ENCODE measurements at regions not wholly inside any gene's neighbourhood (a gene's known extent, or its start where the extent isn't known, plus 50 kb on each side); places are given as distances from the start of the nearest gene placed in this dataset.

- no peak for TF ChIP-seq MYC (IDR thresholded peaks at IDR 0.05; ENCODE audit: low read depth, low read length)
- no peak for TF ChIP-seq CTCF (IDR thresholded peaks at IDR 0.05; ENCODE audit: low read depth, low read length)
- TF ChIP-seq POLR2A (IDR thresholded peaks at IDR 0.05; ENCODE audit: extremely low read depth, insufficient read length) = no peak
- TF ChIP-seq, protein P1, sequence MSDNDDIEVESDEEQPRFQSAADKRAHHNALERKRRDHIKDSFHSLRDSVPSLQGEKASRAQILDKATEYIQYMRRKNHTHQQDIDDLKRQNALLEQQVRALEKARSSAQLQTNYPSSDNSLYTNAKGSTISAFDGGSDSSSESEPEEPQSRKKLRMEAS (IDR thresholded peaks at IDR 0.05; ENCODE audit: low read depth, low read length) = no peak
- H3K4me3 ChIP-seq (ENCODE audit: low read depth, low read length) = no peak overlapping the region
- peak; percentile 17 for DNase-seq (ENCODE audit: low read depth)
These were observed 735.4 kb downstream of the CBLN4 start for GRCh38 chr20:55269913-55270312.

DNA sequence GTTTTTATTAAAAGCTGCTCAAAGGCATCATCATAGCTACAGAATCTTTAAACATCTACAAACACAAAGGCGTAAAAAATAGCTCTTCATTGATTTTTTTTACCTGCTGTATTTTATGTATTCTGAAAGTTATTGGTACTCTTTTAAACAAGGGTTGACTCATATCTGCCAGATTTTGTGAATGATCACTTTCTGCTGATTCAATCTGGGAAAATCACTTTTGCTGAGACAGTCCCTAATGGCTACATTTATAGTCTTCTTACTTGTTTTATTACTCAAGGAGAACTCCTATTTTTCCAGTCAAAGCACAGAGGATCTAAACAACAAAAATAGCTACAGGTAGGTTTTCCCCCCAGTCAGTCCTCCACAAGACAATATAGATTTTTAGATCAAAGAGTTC is 739.0 kb downstream of the CBLN4 start:
- no peak overlapping the region for H3K4me3 ChIP-seq (ENCODE audit: low read depth, low read length)
- no peak for DNase-seq (ENCODE audit: low read depth)
- TF ChIP-seq, protein P1 (IDR thresholded peaks at IDR 0.05; ENCODE audit: low read depth, low read length) = no peak
- TF ChIP-seq CTCF (IDR thresholded peaks at IDR 0.05; ENCODE audit: low read depth, low read length) = no peak
- no peak for TF ChIP-seq POLR2A (IDR thresholded peaks at IDR 0.05; ENCODE audit: extremely low read depth, insufficient read length)
- no peak for TF ChIP-seq MYC (IDR thresholded peaks at IDR 0.05; ENCODE audit: low read depth, low read length)

- no peak overlapping the region for H3K4me3 ChIP-seq (ENCODE audit: low read depth, low read length)
- TF ChIP-seq MYC (IDR thresholded peaks at IDR 0.05; ENCODE audit: low read depth, low read length) (no peak), POLR2A (IDR thresholded peaks at IDR 0.05; ENCODE audit: extremely low read depth, insufficient read length) (no peak), CTCF (IDR thresholded peaks at IDR 0.05; ENCODE audit: low read depth, low read length) (no peak)
- TF ChIP-seq, protein P1 (IDR thresholded peaks at IDR 0.05; ENCODE audit: low read depth, low read length) = no peak
These were observed 740.5 kb downstream of the CBLN4 start for GRCh38 chr20:55264703-55265239.

GRCh38 chr20:55258559-55258958 is 746.8 kb downstream of the CBLN4 start:
- DNase-seq (ENCODE audit: low read depth) = no peak
- no peak overlapping the region for H3K4me3 ChIP-seq (ENCODE audit: low read depth, low read length)
- TF ChIP-seq CTCF (IDR thresholded peaks at IDR 0.05; ENCODE audit: low read depth, low read length) = no peak
- TF ChIP-seq, protein P1 (IDR thresholded peaks at IDR 0.05; ENCODE audit: low read depth, low read length) = no peak

More at GRCh38 chr20:55264703-55265239, 740.5 kb downstream of the CBLN4 start:
- no peak for DNase-seq (ENCODE audit: low read depth)

DNA sequence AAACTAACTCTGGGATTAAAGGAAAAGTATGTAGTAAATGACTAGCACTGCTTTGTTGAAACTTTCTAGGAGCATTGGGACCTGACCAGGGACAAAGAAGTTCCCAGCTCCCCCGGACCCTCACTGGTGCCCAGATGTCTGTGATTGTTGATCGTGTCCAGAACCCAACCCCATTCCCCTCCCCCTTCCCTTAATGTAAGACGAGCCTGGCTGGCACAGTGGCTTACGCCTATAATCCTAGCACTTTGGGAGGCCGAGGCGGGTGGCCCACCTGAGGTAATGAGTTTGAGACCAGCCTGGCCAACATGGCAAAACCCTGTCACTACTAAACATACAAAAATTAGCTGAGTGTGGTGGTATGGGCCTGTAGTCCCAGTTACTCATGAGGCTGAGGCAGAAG is 750.3 kb downstream of the CBLN4 start:
- H3K4me3 ChIP-seq (ENCODE audit: low read depth, low read length) = no peak overlapping the region
- DNase-seq (ENCODE audit: low read depth) = no peak
- TF ChIP-seq CTCF (IDR thresholded peaks at IDR 0.05; ENCODE audit: low read depth, low read length) = no peak
- TF ChIP-seq, protein P1 (IDR thresholded peaks at IDR 0.05; ENCODE audit: low read depth, low read length) = no peak
- TF ChIP-seq MYC (IDR thresholded peaks at IDR 0.05; ENCODE audit: low read depth, low read length) = no peak
- TF ChIP-seq POLR2A (IDR thresholded peaks at IDR 0.05; ENCODE audit: extremely low read depth, insufficient read length) = no peak
